Astrocyte of the spinal cord (primary cell): ENCODE measurements at regions not wholly inside any gene's neighbourhood (a gene's known extent, or its start where the extent isn't known, plus 50 kb on each side); places are given as distances from the start of the nearest gene placed in this dataset.
"Not testable (repeated sequence)": the region's sequence is repeated elsewhere in the genome, so short reads cannot be mapped to it uniquely, and the experiment has no call there.

Experiments used
- DNase-seq: peaks from one replicate; pipeline ENCODE4 v3.0.0; 2011; ENCODE audit warnings: low read depth, low spot score
- H3K4me3 ChIP-seq: 2 replicates; pipeline ENCODE4 v1.5.1; 2011; ENCODE audit warnings: low read depth, mild to moderate bottlenecking, low read length, moderate library complexity
- in situ Hi-C: cut with HindIII; loops from 2 replicates; pipeline ENCODE4 v1.10.0; 2017; ENCODE audit warnings: low sequenced_read_pairs
- TF ChIP-seq, protein P1 (sequence below): IDR thresholded peaks from 2 replicates; pipeline ENCODE4 v1.5.1; 2012; ENCODE audit warnings: low read depth, mild to moderate bottlenecking, low read length, inconsistent platforms

DNA sequence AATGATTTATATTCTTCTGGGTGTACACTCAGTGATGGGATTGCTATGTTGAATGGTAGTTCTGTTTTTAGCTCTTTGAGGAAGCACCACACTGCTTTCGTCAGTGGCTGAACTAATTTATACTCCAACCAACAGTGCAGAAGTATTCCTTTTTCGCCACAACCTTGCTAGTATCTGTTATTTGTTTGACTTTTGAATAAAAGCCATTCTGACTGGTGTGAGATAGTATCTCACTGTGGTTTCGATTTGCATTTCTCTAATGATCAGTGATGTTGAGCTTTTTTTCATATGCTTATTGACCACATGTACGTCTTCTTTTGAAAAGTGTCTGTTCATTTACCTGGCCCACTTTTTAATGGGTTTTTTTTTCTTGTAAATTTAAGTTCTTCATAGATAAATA lies 583.8 kb upstream of the ARID1B start:
- DNase-seq, result no peak
- TF ChIP-seq, protein P1, sequence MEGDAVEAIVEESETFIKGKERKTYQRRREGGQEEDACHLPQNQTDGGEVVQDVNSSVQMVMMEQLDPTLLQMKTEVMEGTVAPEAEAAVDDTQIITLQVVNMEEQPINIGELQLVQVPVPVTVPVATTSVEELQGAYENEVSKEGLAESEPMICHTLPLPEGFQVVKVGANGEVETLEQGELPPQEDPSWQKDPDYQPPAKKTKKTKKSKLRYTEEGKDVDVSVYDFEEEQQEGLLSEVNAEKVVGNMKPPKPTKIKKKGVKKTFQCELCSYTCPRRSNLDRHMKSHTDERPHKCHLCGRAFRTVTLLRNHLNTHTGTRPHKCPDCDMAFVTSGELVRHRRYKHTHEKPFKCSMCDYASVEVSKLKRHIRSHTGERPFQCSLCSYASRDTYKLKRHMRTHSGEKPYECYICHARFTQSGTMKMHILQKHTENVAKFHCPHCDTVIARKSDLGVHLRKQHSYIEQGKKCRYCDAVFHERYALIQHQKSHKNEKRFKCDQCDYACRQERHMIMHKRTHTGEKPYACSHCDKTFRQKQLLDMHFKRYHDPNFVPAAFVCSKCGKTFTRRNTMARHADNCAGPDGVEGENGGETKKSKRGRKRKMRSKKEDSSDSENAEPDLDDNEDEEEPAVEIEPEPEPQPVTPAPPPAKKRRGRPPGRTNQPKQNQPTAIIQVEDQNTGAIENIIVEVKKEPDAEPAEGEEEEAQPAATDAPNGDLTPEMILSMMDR, result no peak
- in situ Hi-C loops, result no loop called here
- no peak overlapping the region for H3K4me3 ChIP-seq

GRCh38 chr6:156191895-156192294 lies 585.3 kb upstream of the ARID1B start:
- DNase-seq, result no peak
- no peak overlapping the region for H3K4me3 ChIP-seq
- TF ChIP-seq, protein P1, result no peak
- in situ Hi-C loops, result no loop called here

- in situ Hi-C loops, H3K4me3 ChIP-seq, DNase-seq: not testable (repeated sequence)
Observed at GRCh38 chr6:156191390-156191789, 585.8 kb upstream of the ARID1B start.

DNA sequence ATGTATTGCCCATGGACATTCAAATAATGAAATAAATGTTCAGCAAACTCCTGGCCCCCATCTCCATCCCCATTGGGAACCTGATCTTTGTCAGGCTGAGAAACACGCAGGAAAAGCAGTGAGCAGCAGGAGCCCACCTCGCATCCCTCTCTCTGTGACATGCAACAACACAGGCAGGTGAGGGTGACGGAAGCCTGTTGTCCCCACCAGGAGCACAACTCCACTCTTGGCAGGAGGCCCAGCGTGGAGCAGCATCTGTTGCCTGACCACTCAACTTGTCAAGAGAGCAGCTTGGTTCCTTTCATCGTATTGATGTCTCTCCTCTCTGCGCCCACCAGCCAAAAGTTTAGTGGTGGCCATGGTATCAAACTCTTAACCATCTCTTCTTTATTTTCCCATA lies 586.9 kb upstream of the ARID1B start:
- no peak overlapping the region for H3K4me3 ChIP-seq
- in situ Hi-C loops, result no loop called here
- TF ChIP-seq, protein P1, result no peak
- DNase-seq, result no peak

DNA sequence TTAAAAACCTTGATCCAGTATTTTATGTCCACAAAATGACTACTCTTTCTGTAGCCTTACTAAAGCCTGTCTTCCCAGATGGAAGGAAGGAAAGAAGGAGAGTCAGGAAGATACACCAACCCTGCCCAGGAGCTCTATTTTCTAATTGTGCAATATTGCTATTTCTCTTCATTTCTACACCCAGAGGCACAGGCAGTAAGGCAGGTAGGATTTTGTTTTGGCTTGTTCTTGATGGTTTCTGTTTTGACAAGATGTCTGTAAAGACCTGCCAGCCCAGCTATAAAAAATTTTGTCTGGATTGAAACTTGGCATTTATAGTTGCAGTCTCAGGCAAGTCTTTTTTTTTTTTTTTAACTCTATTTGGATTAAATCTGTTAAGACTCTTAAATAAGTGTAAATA lies 587.5 kb upstream of the ARID1B start:
- TF ChIP-seq, protein P1, result no peak
- in situ Hi-C loops, result no loop called here
- DNase-seq, result no peak
- H3K4me3 ChIP-seq, result no peak overlapping the region

- TF ChIP-seq, protein P1, result no peak
- in situ Hi-C loops, result no loop called here
- DNase-seq, result no peak
- H3K4me3 ChIP-seq, result no peak overlapping the region
Observed at GRCh38 chr6:156189195-156189594, 588.0 kb upstream of the ARID1B start.

GRCh38 chr6:156185113-156185512 lies 592.1 kb upstream of the ARID1B start:
- TF ChIP-seq, protein P1, result no peak
- H3K4me3 ChIP-seq, result no peak overlapping the region
- DNase-seq, result no peak
- in situ Hi-C loops, result no loop called here
